Neural cell (in vitro differentiated cells): ENCODE measurements at regions not wholly inside any gene's neighbourhood (a gene's known extent, or its start where the extent isn't known, plus 50 kb on each side); places are given as distances from the start of the nearest gene placed in this dataset.

Experiments used
- H2AFZ ChIP-seq: fragments of 200-600, 300-800 bp; sonication (generic), shearing (Covaris generic); 2 replicates; pipeline ENCODE4 v1.6.0; 2014; ENCODE audit warnings: low read depth, mild to moderate bottlenecking, antibody characterized with exemption, low read length, moderate library complexity
- H3F3A ChIP-seq: fragments of 200-600 bp; shearing (Covaris generic); 2 replicates; pipeline ENCODE4 v1.6.1; 2016; ENCODE audit warnings: mild to moderate bottlenecking, moderate library complexity, mixed read lengths, antibody characterized with exemption, low read length; ENCODE audit not compliant: insufficient read depth, poor library complexity, severe bottlenecking
- H3K27ac ChIP-seq: fragments of 200-600, 300-800 bp; sonication (generic), shearing (Covaris generic); 2 replicates; pipeline ENCODE4 v1.5.1; 2014; ENCODE audit warnings: mild to moderate bottlenecking, low read length, moderate library complexity
- H3K27me3 ChIP-seq: fragments of 300-800, 200-600 bp; sonication (generic), shearing (Covaris generic); 2 replicates; pipeline ENCODE4 v1.6.0; 2014; ENCODE audit warnings: mild to moderate bottlenecking, low read depth, low read length, moderate library complexity; ENCODE audit not compliant: insufficient read depth
- H3K36me3 ChIP-seq: fragments of 300-800, 200-600 bp; sonication (generic), shearing (Covaris generic); 2 replicates; pipeline ENCODE4 v1.5.1; 2014; ENCODE audit warnings: mild to moderate bottlenecking, antibody characterized with exemption, low read length, moderate library complexity; ENCODE audit not compliant: insufficient read depth
- H3K4me2 ChIP-seq: fragments of 300-800, 200-600 bp; sonication (generic), shearing (Covaris generic); 2 replicates; pipeline ENCODE4 v1.6.0; 2014; ENCODE audit warnings: mild to moderate bottlenecking, low read length
- H3K4me3 ChIP-seq: fragments of 300-800, 200-600 bp; sonication (generic), shearing (Covaris generic); 2 replicates; pipeline ENCODE4 v1.5.1; 2014; ENCODE audit warnings: mild to moderate bottlenecking, low read length, moderate library complexity
- H3K79me2 ChIP-seq: fragments of 200-600 bp; shearing (Covaris generic); replicated peaks from 2 replicates; pipeline ENCODE4 v1.6.0; 2014; ENCODE audit warnings: mild to moderate bottlenecking, low read length, moderate library complexity; ENCODE audit not compliant: insufficient read depth
- H3K9ac ChIP-seq: fragments of 300-800, 200-600 bp; sonication (generic), shearing (Covaris generic); 2 replicates; pipeline ENCODE4 v1.6.1; 2016; ENCODE audit warnings: mild to moderate bottlenecking, low read length, mixed read lengths
- H3K9me2 ChIP-seq: fragments of 200-600 bp; shearing (Covaris generic); 2 replicates; pipeline ENCODE4 v1.6.1; 2016; ENCODE audit warnings: mild to moderate bottlenecking, low read length, mixed read lengths; ENCODE audit not compliant: insufficient read depth
- H3K9me3 ChIP-seq: fragments of 200-600, 300-800 bp; sonication (generic), shearing (Covaris generic); 2 replicates; pipeline ENCODE4 v1.6.1; 2016; ENCODE audit warnings: mild to moderate bottlenecking, mixed run types, low read length, moderate library complexity, mixed read lengths
- H4K20me1 ChIP-seq: fragments of 200-600 bp; shearing (Covaris generic); 2 replicates; pipeline ENCODE4 v1.6.1; 2016; ENCODE audit warnings: mild to moderate bottlenecking, mixed run types; ENCODE audit not compliant: insufficient read depth
- EP300 ChIP-seq: fragments of 450-650 bp; conservative IDR thresholded peaks from 2 replicates; pipeline ENCODE4 v1.6.1; 2014; ENCODE audit warnings: antibody characterized with exemption, mild to moderate bottlenecking, moderate library complexity; ENCODE audit not compliant: poor library complexity, severe bottlenecking
- EZH2 ChIP-seq: fragments of 200-600, 300-800 bp; shearing (Covaris generic), sonication (generic); IDR thresholded peaks from 2 replicates; pipeline ENCODE4 v1.6.1; 2014; ENCODE audit warnings: antibody characterized with exemption, low read length, borderline replicate concordance, mild to moderate bottlenecking; ENCODE audit not compliant: insufficient read depth, poor library complexity, severe bottlenecking
- MXI1 ChIP-seq: fragments of 450-650 bp; conservative IDR thresholded peaks from 2 replicates; pipeline ENCODE4 v1.6.1; 2014; ENCODE audit warnings: antibody characterized with exemption, mild to moderate bottlenecking; ENCODE audit not compliant: poor library complexity, severe bottlenecking
- POLR2AphosphoS5 ChIP-seq: IDR thresholded peaks from 2 replicates; pipeline ENCODE4 v1.6.1; 2012
- RAD21 ChIP-seq: fragments of 450-650 bp; conservative IDR thresholded peaks from 2 replicates; pipeline ENCODE4 v1.6.1; 2014; ENCODE audit warnings: antibody characterized with exemption, mild to moderate bottlenecking, moderate library complexity
- REST ChIP-seq: IDR thresholded peaks from 2 replicates; pipeline ENCODE4 v1.6.1; 2012; ENCODE audit warnings: borderline replicate concordance
- SMC3 ChIP-seq: fragments of 450-650 bp; conservative IDR thresholded peaks from 2 replicates; pipeline ENCODE4 v1.6.1; 2014; ENCODE audit warnings: antibody characterized with exemption, mild to moderate bottlenecking, moderate library complexity; ENCODE audit not compliant: poor library complexity
- TAF1 ChIP-seq: IDR thresholded peaks from 2 replicates; pipeline ENCODE4 v1.6.1; 2012; ENCODE audit warnings: low read depth
- TF ChIP-seq, protein P1 (sequence below): fragments of 450-650 bp; IDR thresholded peaks from 2 replicates; pipeline ENCODE4 v1.5.1; 2014; ENCODE audit warnings: antibody characterized with exemption, mild to moderate bottlenecking, moderate library complexity; ENCODE audit not compliant: poor library complexity, severe bottlenecking

- H3K9me2 ChIP-seq, result no peaks in the 10 kb centered on the region
- H3K27me3 ChIP-seq, result no peaks in the 10 kb centered on the region
- no peak overlapping the region for H3K4me2 ChIP-seq
- TF ChIP-seq TAF1 (no peak), POLR2AphosphoS5 (no peak), RAD21 (no peak), MXI1 (no peak), SMC3 (no peak), REST (no peak), EZH2 (no peak), EP300 (no peak)
- TF ChIP-seq, protein P1, sequence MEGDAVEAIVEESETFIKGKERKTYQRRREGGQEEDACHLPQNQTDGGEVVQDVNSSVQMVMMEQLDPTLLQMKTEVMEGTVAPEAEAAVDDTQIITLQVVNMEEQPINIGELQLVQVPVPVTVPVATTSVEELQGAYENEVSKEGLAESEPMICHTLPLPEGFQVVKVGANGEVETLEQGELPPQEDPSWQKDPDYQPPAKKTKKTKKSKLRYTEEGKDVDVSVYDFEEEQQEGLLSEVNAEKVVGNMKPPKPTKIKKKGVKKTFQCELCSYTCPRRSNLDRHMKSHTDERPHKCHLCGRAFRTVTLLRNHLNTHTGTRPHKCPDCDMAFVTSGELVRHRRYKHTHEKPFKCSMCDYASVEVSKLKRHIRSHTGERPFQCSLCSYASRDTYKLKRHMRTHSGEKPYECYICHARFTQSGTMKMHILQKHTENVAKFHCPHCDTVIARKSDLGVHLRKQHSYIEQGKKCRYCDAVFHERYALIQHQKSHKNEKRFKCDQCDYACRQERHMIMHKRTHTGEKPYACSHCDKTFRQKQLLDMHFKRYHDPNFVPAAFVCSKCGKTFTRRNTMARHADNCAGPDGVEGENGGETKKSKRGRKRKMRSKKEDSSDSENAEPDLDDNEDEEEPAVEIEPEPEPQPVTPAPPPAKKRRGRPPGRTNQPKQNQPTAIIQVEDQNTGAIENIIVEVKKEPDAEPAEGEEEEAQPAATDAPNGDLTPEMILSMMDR, result no peak
- no peak overlapping the region for H2AFZ ChIP-seq
- no peaks in the 10 kb centered on the region for H4K20me1 ChIP-seq
- H3K79me2 ChIP-seq, result no peaks in the 10 kb centered on the region
- H3K4me3 ChIP-seq, result no peak overlapping the region
- H3F3A ChIP-seq, result no peaks in the 10 kb centered on the region
- H3K36me3 ChIP-seq, result no peaks in the 10 kb centered on the region
- H3K9me3 ChIP-seq, result no peaks in the 10 kb centered on the region
- no peak overlapping the region for H3K9ac ChIP-seq
- no peak overlapping the region for H3K27ac ChIP-seq
Measured at GRCh38 chr20:9928281-9928737, 89.4 kb upstream of the PAK5 start.

GRCh38 chr20:9927224-9927623 lies 88.3 kb upstream of the PAK5 start:
- Histone ChIP-seq H2AFZ (no peak overlapping the region), H3F3A (no peaks in the 10 kb centered on the region), H3K79me2 (no peaks in the 10 kb centered on the region), H4K20me1 (no peaks in the 10 kb centered on the region), H3K27me3 (no peaks in the 10 kb centered on the region), H3K4me3 (no peak overlapping the region), H3K36me3 (no peaks in the 10 kb centered on the region), H3K9me2 (no peaks in the 10 kb centered on the region), H3K9ac (no peak overlapping the region), H3K27ac (no peak overlapping the region), H3K9me3 (no peaks in the 10 kb centered on the region), H3K4me2 (no peak overlapping the region)
- no peak for TF ChIP-seq POLR2AphosphoS5
- TF ChIP-seq RAD21, result no peak
- no peak for TF ChIP-seq EZH2
- no peak for TF ChIP-seq EP300
- TF ChIP-seq REST, result no peak
- TF ChIP-seq, protein P1, result no peak
- TF ChIP-seq TAF1, result no peak
- TF ChIP-seq MXI1, result no peak
- no peak for TF ChIP-seq SMC3
